ENCODE measurements at regions not wholly inside any gene's neighbourhood (a gene's known extent, or its start where the extent isn't known, plus 50 kb on each side); places are given as distances from the start of the nearest gene placed in this dataset.

DNA sequence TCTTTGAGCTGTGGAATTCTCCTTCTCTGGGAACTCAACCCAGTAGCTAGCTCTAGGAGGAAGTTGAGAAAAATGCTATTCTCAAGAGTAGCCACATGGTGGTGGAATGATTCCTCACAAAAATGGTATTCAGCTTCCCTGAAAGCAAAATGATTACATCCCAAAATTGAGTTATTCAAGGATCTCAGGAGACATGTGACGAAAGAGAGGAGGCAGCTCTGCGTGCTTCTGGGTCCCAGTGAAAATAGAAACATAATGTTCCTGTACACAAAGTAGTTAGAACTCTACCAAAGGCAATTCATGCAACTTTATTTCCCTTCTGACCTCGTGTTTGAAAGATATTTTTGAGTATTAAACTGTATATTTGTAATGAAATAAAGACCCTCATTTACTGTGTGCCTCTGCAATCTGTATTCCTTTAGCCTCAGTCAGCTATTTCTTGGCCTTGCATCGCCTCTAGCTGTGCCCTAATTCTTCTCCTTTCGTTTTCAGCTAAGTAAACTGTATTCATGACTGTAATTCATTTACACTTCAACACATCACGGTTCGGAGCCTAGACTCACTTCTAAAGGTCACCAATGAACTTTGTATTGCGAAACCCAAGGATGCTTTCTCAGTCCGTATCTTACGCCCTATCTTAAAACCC lies 167.3 kb downstream of the FASLG start:
- no peak overlapping the region for H3K27ac ChIP-seq
- TF ChIP-seq ZFX (IDR thresholded peaks at IDR 0.05), result no peak
- TF ChIP-seq CTCF (conservative IDR thresholded peaks at IDR 0.05), result peak; percentile 81

DNA sequence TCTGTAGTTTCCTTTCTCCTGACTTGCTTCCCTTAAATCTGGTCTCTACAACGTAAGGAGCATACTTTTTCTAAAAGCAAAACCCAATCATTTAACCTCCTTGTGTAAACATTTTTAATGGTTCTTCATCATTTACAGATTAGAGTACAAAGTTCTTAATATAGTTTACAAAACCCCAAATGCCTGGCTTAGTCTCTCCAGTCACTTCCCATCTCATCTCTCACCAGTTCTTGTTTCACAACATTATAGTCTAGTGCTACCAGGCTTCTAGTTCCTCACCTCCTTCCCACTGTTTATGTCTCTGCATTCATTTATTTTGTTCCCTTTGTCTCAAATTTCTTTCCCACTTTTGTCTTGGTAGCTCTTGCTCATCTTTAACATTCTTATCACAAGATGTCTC lies 168.4 kb downstream of the FASLG start:
- H3K27ac ChIP-seq, result no peak overlapping the region
- no peak for TF ChIP-seq ZFX (IDR thresholded peaks at IDR 0.05)
- no peak for TF ChIP-seq CTCF (conservative IDR thresholded peaks at IDR 0.05)

DNA sequence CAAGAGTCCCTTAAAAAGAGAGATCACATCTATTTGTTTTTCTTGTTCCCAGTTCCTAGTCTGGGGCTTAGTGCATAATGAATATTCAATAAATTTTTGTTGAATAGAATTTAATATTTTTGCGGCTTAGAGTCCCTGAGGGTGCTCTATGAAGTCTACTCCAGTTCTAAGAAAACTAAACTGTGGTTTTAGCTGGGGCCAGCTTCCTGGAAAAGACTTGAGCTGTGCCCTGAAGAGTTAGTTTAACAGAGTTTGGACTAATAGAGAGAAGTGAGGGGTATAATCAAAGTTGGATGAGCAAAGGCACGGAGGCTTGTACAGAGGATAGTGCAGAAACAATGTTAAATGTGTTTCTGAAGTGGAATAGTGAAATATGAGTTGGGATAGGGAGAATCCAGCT lies 168.9 kb downstream of the FASLG start:
- TF ChIP-seq ZFX (IDR thresholded peaks at IDR 0.05) (no peak), CTCF (conservative IDR thresholded peaks at IDR 0.05) (no peak)
- no peak overlapping the region for H3K27ac ChIP-seq

DNA sequence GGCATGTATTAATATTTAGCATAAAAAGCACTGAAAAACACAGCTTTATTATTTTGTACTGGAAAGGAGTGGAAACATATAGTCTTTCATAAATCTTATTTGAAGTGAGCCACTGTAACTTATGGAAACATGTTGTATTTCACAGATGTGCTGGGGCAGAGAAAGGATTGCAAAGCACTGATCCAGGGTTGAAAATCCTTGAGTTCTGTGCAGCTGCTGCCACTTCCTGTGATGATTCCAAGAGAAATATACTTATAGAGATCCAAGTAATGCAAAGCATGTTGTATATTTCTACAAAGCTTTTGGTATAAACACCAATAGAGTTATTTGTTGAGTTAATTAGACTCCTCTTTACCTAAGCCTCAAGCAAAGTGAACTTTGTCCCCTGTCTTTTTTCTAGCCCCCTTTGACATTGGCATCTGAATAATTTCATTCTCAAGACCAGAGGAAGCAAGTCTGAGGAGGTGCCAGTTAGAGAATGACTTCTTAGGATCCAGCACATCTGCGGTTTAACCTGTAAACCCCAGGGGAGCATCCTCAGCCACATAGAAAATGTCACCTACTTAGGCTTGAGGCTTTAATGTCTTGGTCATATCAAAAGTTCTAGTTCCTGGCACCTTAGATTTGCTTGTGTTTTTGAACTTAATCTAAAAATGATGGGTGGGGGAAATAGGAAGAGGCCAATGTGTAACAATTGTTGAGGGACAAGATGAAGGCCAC lies 173.3 kb downstream of the FASLG start:
- no peak overlapping the region for H3K27ac ChIP-seq
- no peak for TF ChIP-seq ZFX (IDR thresholded peaks at IDR 0.05)
- TF ChIP-seq CTCF (conservative IDR thresholded peaks at IDR 0.05), result no peak

DNA sequence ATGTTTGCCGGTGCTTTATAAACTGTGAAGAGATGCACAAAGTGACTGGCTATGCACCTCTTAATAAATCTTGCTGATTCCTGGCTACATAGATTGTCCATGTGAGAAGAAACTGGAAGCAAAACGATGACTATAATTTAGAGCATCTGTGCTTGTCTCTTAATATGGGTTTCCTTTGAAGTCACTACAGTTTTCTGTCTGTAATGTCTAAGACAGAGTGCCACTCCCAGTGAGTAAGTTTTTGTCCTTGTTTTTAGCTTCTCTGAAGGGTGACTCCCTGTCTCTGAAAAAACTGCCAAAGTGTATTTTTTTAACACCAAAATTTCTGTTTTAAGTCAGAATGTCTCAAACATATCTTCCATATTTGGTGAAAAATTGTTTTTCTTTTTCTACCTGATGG lies 175.1 kb downstream of the FASLG start:
- no peak overlapping the region for H3K27ac ChIP-seq
- TF ChIP-seq CTCF (conservative IDR thresholded peaks at IDR 0.05) (no peak), ZFX (IDR thresholded peaks at IDR 0.05) (no peak)

DNA sequence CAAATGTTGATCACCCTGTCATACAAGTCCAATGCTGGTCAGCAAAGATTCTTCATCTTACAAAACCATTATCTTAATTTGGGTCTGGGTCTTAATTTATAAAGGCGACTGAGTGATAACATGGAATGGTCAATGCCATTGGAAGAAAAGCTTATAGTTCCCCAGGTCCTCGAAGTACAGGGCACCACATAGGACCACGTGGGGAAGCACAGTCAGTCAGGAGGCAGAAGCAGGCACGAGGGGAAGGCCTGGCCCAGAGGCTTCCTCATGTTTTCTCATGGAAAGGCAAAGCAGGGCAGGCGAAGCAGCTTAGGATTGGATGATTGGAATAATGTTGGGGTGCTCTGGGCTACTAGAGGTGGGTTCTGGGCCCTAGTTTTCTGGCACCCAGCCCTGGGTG lies 175.7 kb downstream of the FASLG start:
- no peak for TF ChIP-seq CTCF (conservative IDR thresholded peaks at IDR 0.05)
- no peak for TF ChIP-seq ZFX (IDR thresholded peaks at IDR 0.05)
- no peak overlapping the region for H3K27ac ChIP-seq

GRCh38 chr1:172835834-172836233 lies 176.9 kb downstream of the FASLG start:
- TF ChIP-seq ZFX (IDR thresholded peaks at IDR 0.05) (no peak), CTCF (conservative IDR thresholded peaks at IDR 0.05) (no peak)
- H3K27ac ChIP-seq, result no peak overlapping the region
